Heart left ventricle (tissue), 16 donors: ENCODE measurements at regions not wholly inside any gene's neighbourhood (a gene's known extent, or its start where the extent isn't known, plus 50 kb on each side); places are given as distances from the start of the nearest gene placed in this dataset.

Experiments
- ATAC-seq, 4 donors: fragments of 200-7000 bp; cut with Tn5 transposase; one replicate each; pipeline ENCODE4 v1.9.1; 2020 to 2022; ENCODE audit warnings: moderate library complexity in 4 of 4, mild to moderate bottlenecking in 3 of 4, moderate number of reproducible peaks in 1 of 4
- DNase-seq, 5 donors: peaks; one replicate each; pipeline ENCODE4 v3.0.0-alpha.2; 2020
- H3K27ac ChIP-seq, 12 donors: fragments of 200-600 bp; sonication (generic) in 4 of 12; one replicate each; pipeline versions ENCODE4 v1.5.0 to v1.8.0; 2016 to 2022; ENCODE audit warnings: mild to moderate bottlenecking in 2 of 12
- H3K27me3 ChIP-seq, 9 donors: fragments of 200-600 bp; sonication (generic) in 2 of 9; one replicate each; pipeline versions ENCODE4 v1.5.1 to v1.8.0; 2016 to 2022; ENCODE audit warnings: mild to moderate bottlenecking in 3 of 9
- H3K36me3 ChIP-seq, 9 donors: fragments of 200-600 bp; sonication (generic) in 2 of 9; one replicate each; pipeline versions ENCODE4 v1.5.0 to v1.8.0; 2018 to 2022; ENCODE audit warnings: mild to moderate bottlenecking in 2 of 9
- H3K4me1 ChIP-seq, 12 donors: fragments of 200-600 bp; sonication (generic) in 4 of 12; one replicate each; pipeline versions ENCODE4 v1.5.0 to v1.8.0; 2016 to 2022; ENCODE audit warnings: mild to moderate bottlenecking in 3 of 12
- H3K4me3 ChIP-seq, 12 donors: fragments of 200-600 bp; sonication (generic) in 4 of 12; one replicate each; pipeline versions ENCODE4 v1.5.0 to v1.8.0; 2017 to 2022; ENCODE audit warnings: mild to moderate bottlenecking in 9 of 12, moderate library complexity in 4 of 12
- H3K9me3 ChIP-seq, 12 donors: fragments of 200-600 bp; sonication (generic) in 4 of 12; one replicate each; pipeline versions ENCODE4 v1.5.0 to v1.8.0; 2016 to 2022; ENCODE audit warnings: mild to moderate bottlenecking in 1 of 12
- POLR2A ChIP-seq, 2 donors: fragments of 450-650 bp; IDR thresholded peaks; one replicate each; pipeline ENCODE4 v1.6.1; 2017; ENCODE audit warnings: antibody characterized with exemption in 2 of 2, mild to moderate bottlenecking in 2 of 2, moderate library complexity in 2 of 2
- WGBS, 4 donors: extraction: QIAGEN DNeasy Blood & Tissue Kit in 2 of 4; methylation state at CpG; one replicate each; pipeline versions ENCODE4 v1.1.5 to v1.1.7; 2013 to 2018; 5-methylcytosine and 5-hydroxymethylcytosine counted together
- intact Hi-C, 10 donors: fragments of 100-400 bp; cut with DNase I; formaldehyde crosslinking; loops; one replicate each; pipeline versions ENCODE4 v1.11.1 to v1.14.2; 2022
- TF ChIP-seq, protein P1 (sequence below), 12 donors: fragments of 200-600 bp; sonication (generic) in 4 of 12; IDR thresholded peaks; one replicate each; pipeline versions ENCODE4 v1.5.0 to v1.8.0; 2018 to 2022; ENCODE audit warnings: antibody characterized with exemption in 12 of 12, mild to moderate bottlenecking in 5 of 12
- donor health status: ischemic (EF 13 %, LVEDD 7.1; RV severe dilation, severe dysfunction).
- donor health status: healthy with polysubstance abuse.
- donor health status: DM: no; HTN: yes; CAD: no.
- donor health status: DM: no; HTN: no; CAD: no.
- donor health status: ischemic (EF 25% LVEDD 6.9; RV normal size, moderate dysfunction).
- donor health status: ischemic (EF 25% LVEDD 5.7; RV mildly dilated, moderate dysfunction).
- donor health status: healthy.
- donor health status: DM: yes; HTN: yes; CAD: no.
- donor health status: ischemic (EF 35%, LVEDD 5.7; RV mildly dilated, moderate dysfunction).
- donor health status: nonischemic (EF 11% LVEDD 7.7; RV severe dilation, severe dysfunction).
- donor health status: DM: yes; HTN: yes; CAD: no.
- donor health status: PGD.
- donor health status: ischemic (EF 29% LVEDD 5.4; RV normal size, mild dysfunction).
- donor health status: nonischemic (EF 23%, LVEDD 6.1; RV moderate dilation, normal function).

DNA sequence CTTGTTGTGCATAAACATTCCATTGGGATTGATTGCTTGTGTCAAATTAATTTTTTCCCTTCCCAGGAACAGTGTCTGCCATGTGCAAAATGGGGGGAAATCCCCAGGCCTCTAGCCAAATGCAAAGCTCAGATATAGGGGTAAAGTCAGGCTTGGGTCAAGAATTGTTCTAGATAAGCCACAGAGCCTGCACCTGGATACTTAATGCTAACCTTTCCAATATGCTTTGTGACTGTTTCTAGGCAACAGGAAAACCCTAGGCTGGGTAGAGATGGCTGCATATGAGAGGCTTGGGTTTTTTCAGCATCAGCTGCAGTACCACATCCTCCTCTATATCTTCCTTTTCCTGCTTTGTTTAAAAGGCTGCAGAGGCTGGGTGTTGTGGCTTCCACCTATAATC, 61.9 kb upstream of the ROPN1 start:
- intact Hi-C loops, result no loop called here
- Histone ChIP-seq H3K36me3 (no peaks in the 10 kb centered on the region), H3K9me3 (no peaks in the 10 kb centered on the region), H3K27me3 (no peaks in the 10 kb centered on the region), H3K4me3 (no peak overlapping the region), H3K4me1 (peaks cover 0 to 40% (median 23%) of the 10 kb centered on the region in 12 donors), H3K27ac (no peak overlapping the region)
- DNase-seq, result no peak
- TF ChIP-seq POLR2A (IDR thresholded peaks at IDR 0.05), result no peak
- TF ChIP-seq, protein P1, sequence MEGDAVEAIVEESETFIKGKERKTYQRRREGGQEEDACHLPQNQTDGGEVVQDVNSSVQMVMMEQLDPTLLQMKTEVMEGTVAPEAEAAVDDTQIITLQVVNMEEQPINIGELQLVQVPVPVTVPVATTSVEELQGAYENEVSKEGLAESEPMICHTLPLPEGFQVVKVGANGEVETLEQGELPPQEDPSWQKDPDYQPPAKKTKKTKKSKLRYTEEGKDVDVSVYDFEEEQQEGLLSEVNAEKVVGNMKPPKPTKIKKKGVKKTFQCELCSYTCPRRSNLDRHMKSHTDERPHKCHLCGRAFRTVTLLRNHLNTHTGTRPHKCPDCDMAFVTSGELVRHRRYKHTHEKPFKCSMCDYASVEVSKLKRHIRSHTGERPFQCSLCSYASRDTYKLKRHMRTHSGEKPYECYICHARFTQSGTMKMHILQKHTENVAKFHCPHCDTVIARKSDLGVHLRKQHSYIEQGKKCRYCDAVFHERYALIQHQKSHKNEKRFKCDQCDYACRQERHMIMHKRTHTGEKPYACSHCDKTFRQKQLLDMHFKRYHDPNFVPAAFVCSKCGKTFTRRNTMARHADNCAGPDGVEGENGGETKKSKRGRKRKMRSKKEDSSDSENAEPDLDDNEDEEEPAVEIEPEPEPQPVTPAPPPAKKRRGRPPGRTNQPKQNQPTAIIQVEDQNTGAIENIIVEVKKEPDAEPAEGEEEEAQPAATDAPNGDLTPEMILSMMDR (IDR thresholded peaks at IDR 0.05), result no peak
- no peak for ATAC-seq

DNA sequence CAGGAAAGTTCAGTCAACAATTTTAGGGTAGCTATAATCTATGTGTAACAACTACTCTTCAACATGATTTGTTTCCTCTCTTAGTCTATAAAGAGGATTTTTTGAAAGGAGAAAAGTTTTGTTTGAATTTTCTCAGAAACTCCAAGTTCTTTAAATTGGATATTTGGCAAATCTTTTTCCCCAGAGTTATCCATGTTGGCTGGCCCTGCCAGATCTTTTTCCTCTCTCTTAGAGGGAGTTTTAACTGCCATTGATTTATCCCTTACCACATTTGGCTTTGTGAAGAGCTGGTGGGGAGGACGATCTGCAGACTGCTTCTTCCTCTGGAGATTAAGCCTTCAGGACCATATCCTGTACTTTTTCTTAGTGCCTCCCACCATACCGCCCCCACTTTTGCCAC, 64.9 kb upstream of the ROPN1 start:
- 45 to 56% (median 48%) methylated on average over 2 of the region's 2 CpGs for WGBS, 4 donors
- no peaks in the 10 kb centered on the region for H3K9me3 ChIP-seq

DNA sequence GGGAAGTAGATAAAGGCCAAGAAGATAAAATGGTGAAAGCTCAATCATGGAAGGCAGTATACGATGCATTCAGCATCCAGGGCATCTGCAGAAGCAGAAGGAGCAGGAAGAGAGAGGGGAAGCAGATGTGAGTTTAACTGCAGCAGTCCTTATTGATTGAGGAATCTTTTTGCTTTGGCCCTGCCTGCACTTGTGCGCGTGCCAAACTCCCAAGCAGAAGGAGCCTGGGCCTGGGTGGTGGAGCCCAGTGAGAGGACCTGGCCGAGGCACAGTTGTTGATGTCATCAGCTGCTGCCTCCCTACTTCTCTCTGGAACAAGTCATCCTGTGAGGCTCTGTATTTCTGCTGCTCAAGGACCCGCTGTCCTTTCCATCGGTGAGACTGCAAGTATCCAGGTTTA, 65.5 kb upstream of the ROPN1 start:
- WGBS, 4 donors, result 44 to 54% (median 51%) methylated on average over 6 of the region's 6 CpGs
- DNase-seq (peak; percentile 26 to 68 (median 52)), ATAC-seq (peak; percentile 73 to 91 (median 82))
- Histone ChIP-seq H3K27ac (peak overlapping the region in 4 of 12 donors; percentile 8 to 35 (median 14)), H3K36me3 (no peaks in the 10 kb centered on the region), H3K27me3 (no peaks in the 10 kb centered on the region), H3K4me3 (no peak overlapping the region), H3K9me3 (no peaks in the 10 kb centered on the region), H3K4me1 (peaks cover 0 to 47% (median 29%) of the 10 kb centered on the region in 12 donors)
- intact Hi-C loops, result no loop called here
- TF ChIP-seq POLR2A (IDR thresholded peaks at IDR 0.05), result no peak
- TF ChIP-seq, protein P1 (IDR thresholded peaks at IDR 0.05), result no peak

More for the DNA sequence above, 64.9 kb upstream of the ROPN1 start:
- Histone ChIP-seq H3K36me3 (no peaks in the 10 kb centered on the region), H3K27ac (peak overlapping the region in 4 of 12 donors; percentile 8 to 25 (median 14)), H3K4me3 (no peak overlapping the region), H3K27me3 (no peaks in the 10 kb centered on the region), H3K4me1 (peaks cover 0 to 42% (median 23%) of the 10 kb centered on the region in 12 donors)
- intact Hi-C loops, result no loop called here
- DNase-seq (no peak), ATAC-seq (peak in 1 of 4 donors; percentile 8)
- TF ChIP-seq, protein P1 (IDR thresholded peaks at IDR 0.05), result no peak
- TF ChIP-seq POLR2A (IDR thresholded peaks at IDR 0.05), result no peak

DNA sequence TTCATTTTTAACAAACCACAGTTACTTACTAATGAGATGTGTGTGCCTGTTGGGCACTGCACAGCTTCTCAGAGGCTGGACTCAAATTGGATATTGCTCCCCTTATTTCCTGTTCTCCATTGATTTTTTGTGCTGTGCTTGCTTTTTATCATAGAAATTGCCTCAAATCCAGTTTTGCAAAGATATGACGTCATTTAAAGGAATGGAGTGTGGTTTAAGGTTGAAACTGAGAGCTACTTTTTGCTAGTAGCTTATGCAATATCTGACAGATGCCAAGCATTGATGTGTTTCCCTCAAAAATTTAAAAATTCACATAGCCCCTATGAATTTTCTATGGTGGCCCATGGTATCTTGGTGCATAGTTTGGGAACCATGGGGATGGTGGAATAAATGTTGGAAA, 67.7 kb upstream of the ROPN1 start:
- no peaks in the 10 kb centered on the region for H3K36me3 ChIP-seq
- no peak overlapping the region for H3K27ac ChIP-seq
- H3K9me3 ChIP-seq, result no peaks in the 10 kb centered on the region
- peaks cover 3 to 69% (median 44%) of the 10 kb centered on the region in 12 donors for H3K4me1 ChIP-seq
- H3K4me3 ChIP-seq, result no peak overlapping the region
- no peaks in the 10 kb centered on the region for H3K27me3 ChIP-seq
- ATAC-seq (no peak), DNase-seq (no peak)
- intact Hi-C loops, result no loop called here
- TF ChIP-seq POLR2A (IDR thresholded peaks at IDR 0.05), result no peak
- TF ChIP-seq, protein P1 (IDR thresholded peaks at IDR 0.05), result no peak
- WGBS, 4 donors, result 76 to 83% (median 81%) methylated on average over 1 of the region's 1 CpG
